Karpas-422 (cell line): ENCODE measurements at regions not wholly inside any gene's neighbourhood (a gene's known extent, or its start where the extent isn't known, plus 50 kb on each side); places are given as distances from the start of the nearest gene placed in this dataset.

Experiments used
- DNase-seq: peaks from one replicate; pipeline ENCODE4 v3.0.0-alpha.2; 2015
- H2AFZ ChIP-seq: fragments of 200-600 bp; sonication (generic); 2 replicates; pipeline ENCODE4 v1.6.1; 2014; ENCODE audit warnings: antibody characterized with exemption, low read length, mixed read lengths
- H3K27ac ChIP-seq: fragments of 200-600 bp; sonication (generic); 2 replicates; pipeline ENCODE4 v1.5.1; 2014; ENCODE audit warnings: mild to moderate bottlenecking, low read length, moderate library complexity
- H3K27me3 ChIP-seq: fragments of 200-600 bp; sonication (generic); 2 replicates; pipeline ENCODE4 v1.6.1; 2014; ENCODE audit warnings: low read length, mixed read lengths
- H3K36me3 ChIP-seq: fragments of 200-600 bp; sonication (generic); 2 replicates; pipeline ENCODE4 v1.6.1; 2014; ENCODE audit warnings: low read length, mixed read lengths; ENCODE audit not compliant: insufficient read depth
- H3K4me1 ChIP-seq: fragments of 200-600 bp; sonication (generic); 2 replicates; pipeline ENCODE4 v1.6.1; 2014; ENCODE audit warnings: mild to moderate bottlenecking, low read length, mixed read lengths
- H3K4me2 ChIP-seq: fragments of 200-600 bp; sonication (generic); 2 replicates; pipeline ENCODE4 v1.6.1; 2014; ENCODE audit warnings: low read length, low read depth, mild to moderate bottlenecking; ENCODE audit not compliant: poor library complexity, severe bottlenecking
- H3K4me3 ChIP-seq: fragments of 200-600 bp; sonication (generic); 2 replicates; pipeline ENCODE4 v1.5.1; 2014; ENCODE audit warnings: mild to moderate bottlenecking, antibody characterized with exemption, low read length, mixed read lengths
- H3K79me2 ChIP-seq: fragments of 200-600 bp; sonication (generic); 2 replicates; pipeline ENCODE4 v1.6.1; 2014; ENCODE audit warnings: mild to moderate bottlenecking, low read length, mixed read lengths
- H3K9ac ChIP-seq: fragments of 200-600 bp; sonication (generic); 2 replicates; pipeline ENCODE4 v1.6.0; 2014; ENCODE audit warnings: low read length
- H3K9me2 ChIP-seq: fragments of 200-600 bp; sonication (generic), shearing (Covaris generic); replicated peaks from 2 replicates; pipeline ENCODE4 v1.6.0; 2014; ENCODE audit warnings: mild to moderate bottlenecking, low read length, moderate library complexity; ENCODE audit not compliant: insufficient read depth
- H3K9me3 ChIP-seq: fragments of 300-700, 200-600 bp; sonication (generic); 2 replicates; pipeline ENCODE4 v1.6.1; 2014; ENCODE audit warnings: low read length, mixed read lengths
- H4K20me1 ChIP-seq: fragments of 200-600 bp; sonication (generic); 2 replicates; pipeline ENCODE4 v1.6.1; 2014; ENCODE audit warnings: mild to moderate bottlenecking, antibody characterized with exemption, low read length, low read depth; ENCODE audit not compliant: insufficient read depth

DNA sequence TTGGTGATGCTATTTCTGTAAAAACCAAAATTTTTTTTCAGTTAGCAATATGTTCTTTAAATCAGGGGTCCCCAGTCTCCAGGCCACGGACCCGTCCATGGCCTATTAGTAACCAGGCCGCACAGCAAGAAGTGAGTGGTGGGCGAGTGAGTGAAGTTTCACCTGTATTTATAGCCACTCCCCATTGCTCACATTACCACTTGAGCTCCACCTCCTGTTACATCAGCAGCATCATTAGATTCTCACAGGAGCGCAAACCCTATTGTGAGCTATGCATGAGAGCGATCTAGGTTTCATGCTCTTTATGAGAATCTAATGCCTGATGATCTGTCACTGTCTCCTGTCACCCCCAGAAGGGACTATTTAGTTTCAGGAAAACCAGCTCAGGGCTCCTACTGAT lies 58.9 kb upstream of the SLC7A1 start:
- Histone ChIP-seq H3K27ac (no peak overlapping the region), H2AFZ (no peak overlapping the region), H3K79me2 (no peaks in the 10 kb centered on the region), H3K4me3 (no peak overlapping the region), H3K36me3 (no peaks in the 10 kb centered on the region), H3K9me2 (no peaks in the 10 kb centered on the region), H3K9ac (no peak overlapping the region), H3K4me2 (no peak overlapping the region), H3K4me1 (no peaks in the 10 kb centered on the region), H4K20me1 (no peaks in the 10 kb centered on the region), H3K27me3 (peaks cover 6% of the 10 kb centered on the region; the same call in 1 of the 2 replicates), H3K9me3 (peaks cover 7% of the 10 kb centered on the region; the same call in 1 of the 2 replicates)
- DNase-seq = no peak

GRCh38 chr13:29648760-29649159 lies 53.3 kb upstream of the SLC7A1 start:
- no peak overlapping the region for H3K9ac ChIP-seq
- no peaks in the 10 kb centered on the region for H3K79me2 ChIP-seq
- no peak overlapping the region for H3K27ac ChIP-seq
- no peaks in the 10 kb centered on the region for H3K27me3 ChIP-seq
- no peak overlapping the region for H2AFZ ChIP-seq
- no peaks in the 10 kb centered on the region for H3K9me2 ChIP-seq
- DNase-seq = no peak
- no peaks in the 10 kb centered on the region for H3K9me3 ChIP-seq
- no peak overlapping the region for H3K4me3 ChIP-seq
- no peaks in the 10 kb centered on the region for H3K4me1 ChIP-seq
- no peaks in the 10 kb centered on the region for H4K20me1 ChIP-seq
- no peak overlapping the region for H3K4me2 ChIP-seq
- no peaks in the 10 kb centered on the region for H3K36me3 ChIP-seq
